OCI-LY1 (cell line): ENCODE measurements at regions not wholly inside any gene's neighbourhood (a gene's known extent, or its start where the extent isn't known, plus 50 kb on each side); places are given as distances from the start of the nearest gene placed in this dataset.

Experiments used
- H2AFZ ChIP-seq: fragments of 200-600 bp; sonication (generic), shearing (Covaris generic); 2 replicates; pipeline ENCODE4 v1.6.0; 2014; ENCODE audit warnings: antibody characterized with exemption, mild to moderate bottlenecking, low read length
- H3F3A ChIP-seq: fragments of 200-600 bp; sonication (generic), shearing (Covaris generic); 2 replicates; pipeline ENCODE4 v1.6.0; 2014; ENCODE audit warnings: mild to moderate bottlenecking, antibody characterized with exemption, low read length, moderate library complexity; ENCODE audit not compliant: insufficient read depth
- H3K27ac ChIP-seq: fragments of 200-600 bp; sonication (generic); 2 replicates; pipeline ENCODE4 v1.5.1; 2014; ENCODE audit warnings: low read length, mixed run types, mild to moderate bottlenecking, low read depth; ENCODE audit not compliant: poor library complexity, severe bottlenecking
- H3K27me3 ChIP-seq: fragments of 200-600 bp; sonication (generic); 2 replicates; pipeline ENCODE4 v1.6.0; 2014; ENCODE audit warnings: antibody characterized with exemption, mild to moderate bottlenecking, low read length, moderate library complexity; ENCODE audit not compliant: insufficient read depth
- H3K36me3 ChIP-seq: fragments of 200-600 bp; sonication (generic); 2 replicates; pipeline ENCODE4 v1.6.1; 2014; ENCODE audit warnings: mild to moderate bottlenecking, antibody characterized with exemption, low read length, moderate library complexity, mixed read lengths; ENCODE audit not compliant: insufficient read depth
- H3K4me1 ChIP-seq: fragments of 200-600 bp; sonication (generic); 2 replicates; pipeline ENCODE4 v1.5.1; 2014; ENCODE audit warnings: mild to moderate bottlenecking, low read length, moderate library complexity; ENCODE audit not compliant: insufficient read depth, severe bottlenecking
- H3K4me2 ChIP-seq: fragments of 200-600 bp; sonication (generic), shearing (Covaris generic); 2 replicates; pipeline ENCODE4 v1.6.1; 2014; ENCODE audit warnings: low read length
- H3K4me3 ChIP-seq: fragments of 200-600 bp; sonication (generic); 2 replicates; pipeline ENCODE4 v1.5.1; 2014; ENCODE audit warnings: low read length, low read depth, mild to moderate bottlenecking, mixed read lengths; ENCODE audit not compliant: poor library complexity, severe bottlenecking
- H3K79me2 ChIP-seq: fragments of 200-600 bp; shearing (Covaris generic); 2 replicates; pipeline ENCODE4 v1.6.1; 2016; ENCODE audit warnings: mixed run types, low read length, mixed read lengths; ENCODE audit not compliant: insufficient read depth
- H3K9ac ChIP-seq: fragments of 200-600 bp; sonication (generic), shearing (Covaris generic); 2 replicates; pipeline ENCODE4 v1.6.1; 2014; ENCODE audit warnings: mild to moderate bottlenecking, low read length, mixed read lengths
- H3K9me2 ChIP-seq: fragments of 200-600 bp; sonication (generic), shearing (Covaris generic); 2 replicates; pipeline ENCODE4 v1.6.1; 2014; ENCODE audit warnings: low read depth, mild to moderate bottlenecking, low read length, mixed read lengths
- H3K9me3 ChIP-seq: fragments of 200-600 bp; shearing (Covaris generic); 2 replicates; pipeline ENCODE4 v1.6.1; 2014; ENCODE audit warnings: low read length, mixed read lengths
- H4K20me1 ChIP-seq: fragments of 200-600 bp; sonication (generic), shearing (Covaris generic); 2 replicates; pipeline ENCODE4 v1.6.0; 2016; ENCODE audit warnings: mild to moderate bottlenecking, low read length; ENCODE audit not compliant: insufficient read depth
- EZH2 ChIP-seq: fragments of 200-600 bp; sonication (generic), shearing (Covaris generic); IDR thresholded peaks from 2 replicates; pipeline ENCODE4 v1.8.0; 2017; ENCODE audit warnings: borderline replicate concordance, mixed run types, mild to moderate bottlenecking, antibody characterized with exemption, low read length, moderate library complexity, mixed read lengths
- TF ChIP-seq, protein P1 (sequence below): fragments of 200-600 bp; sonication (generic), shearing (Covaris generic); IDR thresholded peaks from 2 replicates; pipeline ENCODE4 v1.5.1; 2017; ENCODE audit warnings: mild to moderate bottlenecking, antibody characterized with exemption, low read length, moderate library complexity, mixed read lengths

DNA sequence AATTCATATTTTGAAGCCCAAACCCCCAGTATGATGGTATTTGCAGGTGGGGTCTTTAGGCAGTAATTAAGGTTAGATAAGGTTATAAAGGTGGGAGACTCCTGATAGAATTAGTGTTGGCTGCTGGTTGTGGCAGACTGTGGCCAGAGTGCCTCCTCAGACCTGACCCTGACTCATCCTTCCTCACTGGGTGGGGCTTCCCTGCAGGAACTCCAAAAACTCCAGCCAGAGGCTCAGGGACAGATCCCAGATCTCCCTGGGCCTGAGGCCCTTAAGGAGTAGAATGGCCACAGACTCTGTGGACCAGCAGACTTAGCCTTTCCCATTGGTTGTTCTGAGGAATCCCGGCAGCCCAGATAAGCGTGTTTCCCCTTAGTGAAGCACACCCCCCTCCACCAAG is 463.0 kb upstream of the CPEB2 start:
- no peak for TF ChIP-seq EZH2
- TF ChIP-seq, protein P1, sequence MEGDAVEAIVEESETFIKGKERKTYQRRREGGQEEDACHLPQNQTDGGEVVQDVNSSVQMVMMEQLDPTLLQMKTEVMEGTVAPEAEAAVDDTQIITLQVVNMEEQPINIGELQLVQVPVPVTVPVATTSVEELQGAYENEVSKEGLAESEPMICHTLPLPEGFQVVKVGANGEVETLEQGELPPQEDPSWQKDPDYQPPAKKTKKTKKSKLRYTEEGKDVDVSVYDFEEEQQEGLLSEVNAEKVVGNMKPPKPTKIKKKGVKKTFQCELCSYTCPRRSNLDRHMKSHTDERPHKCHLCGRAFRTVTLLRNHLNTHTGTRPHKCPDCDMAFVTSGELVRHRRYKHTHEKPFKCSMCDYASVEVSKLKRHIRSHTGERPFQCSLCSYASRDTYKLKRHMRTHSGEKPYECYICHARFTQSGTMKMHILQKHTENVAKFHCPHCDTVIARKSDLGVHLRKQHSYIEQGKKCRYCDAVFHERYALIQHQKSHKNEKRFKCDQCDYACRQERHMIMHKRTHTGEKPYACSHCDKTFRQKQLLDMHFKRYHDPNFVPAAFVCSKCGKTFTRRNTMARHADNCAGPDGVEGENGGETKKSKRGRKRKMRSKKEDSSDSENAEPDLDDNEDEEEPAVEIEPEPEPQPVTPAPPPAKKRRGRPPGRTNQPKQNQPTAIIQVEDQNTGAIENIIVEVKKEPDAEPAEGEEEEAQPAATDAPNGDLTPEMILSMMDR, result no peak
- Histone ChIP-seq H3K79me2 (no peaks in the 10 kb centered on the region), H4K20me1 (no peaks in the 10 kb centered on the region), H3K9ac (no peak overlapping the region), H3K27me3 (no peaks in the 10 kb centered on the region), H3K4me1 (no peaks in the 10 kb centered on the region), H3K4me2 (no peak overlapping the region), H3K9me2 (no peaks in the 10 kb centered on the region), H3K27ac (no peak overlapping the region), H2AFZ (no peak overlapping the region), H3K36me3 (no peaks in the 10 kb centered on the region), H3K9me3 (no peaks in the 10 kb centered on the region), H3K4me3 (no peak overlapping the region), H3F3A (no peaks in the 10 kb centered on the region)

DNA sequence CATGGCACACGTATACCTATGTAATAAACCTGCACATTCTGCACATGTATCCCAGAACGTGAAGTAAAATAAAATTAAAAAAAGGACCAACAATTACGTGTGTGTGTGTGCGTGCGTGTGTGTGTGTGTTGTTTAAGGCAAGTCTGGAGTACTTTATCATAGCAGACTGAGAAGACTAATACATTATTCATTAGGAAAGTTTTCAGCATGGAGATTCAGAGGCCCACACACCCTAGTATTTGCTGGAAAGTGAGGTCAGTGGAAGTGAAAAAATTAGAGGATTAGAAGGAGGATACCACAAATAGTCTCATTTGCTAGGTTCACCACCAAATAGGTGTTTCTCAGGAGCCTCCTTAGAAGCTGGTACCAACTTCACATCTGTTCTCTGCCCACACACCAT is 457.1 kb upstream of the CPEB2 start:
- Histone ChIP-seq H2AFZ (no peak overlapping the region), H3K9ac (no peak overlapping the region), H3K4me3 (no peak overlapping the region), H3K4me2 (no peak overlapping the region), H3F3A (no peaks in the 10 kb centered on the region), H3K9me2 (no peaks in the 10 kb centered on the region), H4K20me1 (no peaks in the 10 kb centered on the region), H3K27me3 (no peaks in the 10 kb centered on the region), H3K36me3 (no peaks in the 10 kb centered on the region), H3K4me1 (no peaks in the 10 kb centered on the region), H3K79me2 (no peaks in the 10 kb centered on the region), H3K27ac (no peak overlapping the region), H3K9me3 (no peaks in the 10 kb centered on the region)
- TF ChIP-seq, protein P1, result no peak
- no peak for TF ChIP-seq EZH2

DNA sequence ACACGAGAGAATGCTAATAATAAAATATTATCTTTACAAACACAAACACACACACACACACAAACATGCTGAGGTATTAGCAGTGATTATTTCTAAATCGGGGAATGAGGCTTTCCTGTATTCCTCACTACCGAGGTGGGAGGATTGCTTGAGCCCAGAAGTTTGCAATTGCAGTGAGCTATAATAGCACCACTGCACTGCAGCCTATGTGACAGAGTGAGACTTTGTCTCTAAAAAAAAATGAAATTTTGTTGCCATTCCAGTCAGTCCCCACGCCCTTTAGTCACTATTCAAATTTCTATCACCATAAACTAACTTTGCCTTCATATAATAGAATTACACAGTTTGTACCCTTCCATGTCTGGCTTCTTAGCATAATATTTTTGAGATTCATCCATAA is 456.5 kb upstream of the CPEB2 start:
- Histone ChIP-seq H3K9me3 (no peaks in the 10 kb centered on the region), H3K4me1 (no peaks in the 10 kb centered on the region), H3K4me2 (no peak overlapping the region), H3K27me3 (no peaks in the 10 kb centered on the region), H4K20me1 (no peaks in the 10 kb centered on the region), H3K27ac (no peak overlapping the region), H3F3A (no peaks in the 10 kb centered on the region), H2AFZ (no peak overlapping the region), H3K79me2 (no peaks in the 10 kb centered on the region), H3K9ac (no peak overlapping the region), H3K9me2 (no peaks in the 10 kb centered on the region), H3K36me3 (no peaks in the 10 kb centered on the region), H3K4me3 (no peak overlapping the region)
- TF ChIP-seq, protein P1, result no peak
- no peak for TF ChIP-seq EZH2
